ENCODE measurements at regions not wholly inside any gene's neighbourhood (a gene's known extent, or its start where the extent isn't known, plus 50 kb on each side); places are given as distances from the start of the nearest gene placed in this dataset.

GRCh38 chr15:47407692-47408091 lies 309.6 kb upstream of the SEMA6D start:
- Histone ChIP-seq H3K27me3 (ENCODE audit: insufficient read depth, low read depth, severe bottlenecking) (no peaks in the 10 kb centered on the region), H3K36me3 (no peaks in the 10 kb centered on the region), H3K27ac (no peak overlapping the region), H3K4me3 (ENCODE audit: low read depth, low read length) (no peak overlapping the region), H3K9me3 (ENCODE audit: severe bottlenecking) (no peaks in the 10 kb centered on the region)
- peak; percentile 28; the same call in 1 of the 2 replicates for TF ChIP-seq CTCF (IDR thresholded peaks at IDR 0.05; ENCODE audit: low read depth, low read length)
- DNase-seq, result peak; percentile 40

- H3K36me3 ChIP-seq, result no peaks in the 10 kb centered on the region
- H3K27me3 ChIP-seq (ENCODE audit: insufficient read depth, low read depth, severe bottlenecking), result no peaks in the 10 kb centered on the region
- no peak for TF ChIP-seq CTCF (IDR thresholded peaks at IDR 0.05; ENCODE audit: low read depth, low read length)
- H3K9me3 ChIP-seq (ENCODE audit: severe bottlenecking), result no peaks in the 10 kb centered on the region
- H3K4me3 ChIP-seq (ENCODE audit: low read depth, low read length), result no peak overlapping the region
- no peak overlapping the region for H3K27ac ChIP-seq
- DNase-seq, result no peak
Measured at GRCh38 chr15:47409038-47409437, 308.3 kb upstream of the SEMA6D start.

GRCh38 chr15:47409600-47409999 lies 307.7 kb upstream of the SEMA6D start:
- DNase-seq, result no peak
- Histone ChIP-seq H3K9me3 (ENCODE audit: severe bottlenecking) (no peaks in the 10 kb centered on the region), H3K36me3 (no peaks in the 10 kb centered on the region), H3K4me3 (ENCODE audit: low read depth, low read length) (no peak overlapping the region), H3K27me3 (ENCODE audit: insufficient read depth, low read depth, severe bottlenecking) (no peaks in the 10 kb centered on the region), H3K27ac (no peak overlapping the region)
- no peak for TF ChIP-seq CTCF (IDR thresholded peaks at IDR 0.05; ENCODE audit: low read depth, low read length)

- no peak for TF ChIP-seq CTCF (IDR thresholded peaks at IDR 0.05; ENCODE audit: low read depth, low read length)
- H3K27ac ChIP-seq, result no peak overlapping the region
- no peaks in the 10 kb centered on the region for H3K27me3 ChIP-seq (ENCODE audit: insufficient read depth, low read depth, severe bottlenecking)
- H3K9me3 ChIP-seq (ENCODE audit: severe bottlenecking), result no peaks in the 10 kb centered on the region
- no peaks in the 10 kb centered on the region for H3K36me3 ChIP-seq
- no peak for DNase-seq
- H3K4me3 ChIP-seq (ENCODE audit: low read depth, low read length), result no peak overlapping the region
Measured at GRCh38 chr15:47410247-47410646, 307.1 kb upstream of the SEMA6D start.

DNA sequence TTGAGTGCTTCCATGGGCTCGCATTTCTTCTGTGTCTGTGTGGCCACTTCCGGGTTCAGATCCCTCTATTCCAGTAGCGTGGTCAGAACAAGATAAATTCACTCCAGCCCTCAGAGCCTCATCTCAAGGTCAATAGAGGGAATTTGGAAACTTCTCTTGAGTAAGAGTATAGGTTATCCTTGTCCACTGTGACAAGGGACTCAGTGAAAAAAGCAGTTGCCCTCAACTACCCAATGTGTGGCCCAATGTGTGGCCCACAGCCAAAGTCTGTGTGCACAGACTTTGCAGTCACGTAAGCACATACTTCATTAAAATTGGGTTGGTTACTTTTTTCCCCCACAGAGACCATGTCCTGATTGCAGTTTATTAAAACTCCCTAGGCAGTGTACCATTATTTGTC lies 305.6 kb upstream of the SEMA6D start:
- no peak for TF ChIP-seq CTCF (IDR thresholded peaks at IDR 0.05; ENCODE audit: low read depth, low read length)
- no peaks in the 10 kb centered on the region for H3K9me3 ChIP-seq (ENCODE audit: severe bottlenecking)
- no peak for DNase-seq

GRCh38 chr15:47412136-47412535 lies 305.2 kb upstream of the SEMA6D start:
- peak; percentile 75 for DNase-seq
- no peaks in the 10 kb centered on the region for H3K27me3 ChIP-seq (ENCODE audit: insufficient read depth, low read depth, severe bottlenecking)
- H3K36me3 ChIP-seq, result no peaks in the 10 kb centered on the region
- peak overlapping the region; percentile 51 for H3K27ac ChIP-seq
- peak overlapping the region; percentile 15 for H3K4me3 ChIP-seq (ENCODE audit: low read depth, low read length)
- TF ChIP-seq CTCF (IDR thresholded peaks at IDR 0.05; ENCODE audit: low read depth, low read length), result no peak
- H3K9me3 ChIP-seq (ENCODE audit: severe bottlenecking), result no peaks in the 10 kb centered on the region

More for the DNA sequence above, 305.6 kb upstream of the SEMA6D start:
- H3K27me3 ChIP-seq (ENCODE audit: insufficient read depth, low read depth, severe bottlenecking), result no peaks in the 10 kb centered on the region
- peak overlapping the region; percentile 15 for H3K4me3 ChIP-seq (ENCODE audit: low read depth, low read length)
- H3K27ac ChIP-seq, result peak overlapping the region; percentile 51
- H3K36me3 ChIP-seq, result no peaks in the 10 kb centered on the region

All from WERI-Rb-1 (cell line).